GM12875 (cell line): ENCODE measurements at regions not wholly inside any gene's neighbourhood (a gene's known extent, or its start where the extent isn't known, plus 50 kb on each side); places are given as distances from the start of the nearest gene placed in this dataset.

ENCODE experiments used
- H3K4me3 ChIP-seq: one replicate; pipeline ENCODE4 v1.5.1; 2011; ENCODE audit warnings: low read depth, low read length, control low read depth
- TF ChIP-seq, protein P1 (sequence below): IDR thresholded peaks from 2 replicates; pipeline ENCODE4 v1.5.1; 2011; ENCODE audit warnings: low read depth, mild to moderate bottlenecking, control low read depth, inconsistent platforms, low read length, moderate library complexity, borderline replicate concordance; ENCODE audit not compliant: insufficient read depth

DNA sequence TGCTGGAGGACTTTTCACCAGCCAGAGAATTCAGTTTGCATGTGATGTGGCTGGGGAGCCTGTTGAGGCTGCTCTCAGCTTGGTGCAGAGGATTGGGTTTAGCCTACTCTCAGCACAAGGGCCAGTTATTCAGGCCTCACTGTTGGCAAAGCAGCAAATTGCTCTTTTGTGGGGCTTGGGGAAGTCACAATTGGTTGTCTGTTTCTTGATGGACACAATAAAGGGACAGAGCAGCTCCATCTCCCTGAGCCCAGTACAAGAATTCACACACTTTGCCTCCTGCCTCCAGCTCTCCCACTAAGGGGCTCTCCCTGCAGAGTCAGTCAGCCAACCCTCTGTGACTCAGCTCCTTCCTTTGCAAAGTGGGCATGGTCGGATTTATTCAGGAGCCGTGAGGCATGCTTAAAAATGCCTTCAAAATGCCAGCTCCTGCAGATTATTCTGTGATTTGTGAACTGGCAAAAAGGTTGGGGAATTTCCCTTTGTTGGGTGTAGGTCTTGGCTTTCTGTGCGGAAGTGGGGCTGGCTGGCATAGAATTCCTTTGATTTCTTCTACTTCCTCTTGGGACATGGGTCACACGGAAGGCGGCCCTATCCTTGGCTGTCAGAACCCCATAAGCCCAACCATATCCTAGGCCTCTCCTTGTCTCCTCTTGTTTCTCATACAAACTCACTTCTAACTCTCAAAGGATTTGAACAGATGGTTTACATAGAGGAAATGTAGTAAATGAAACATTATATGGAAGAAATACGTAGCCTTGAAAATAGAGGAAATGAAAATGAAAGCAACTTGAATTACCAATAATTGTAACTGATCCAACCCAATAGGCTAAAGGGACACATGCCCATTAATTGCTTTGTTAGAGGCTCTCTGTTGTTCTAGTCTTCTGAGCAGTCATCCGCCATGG is 118.7 kb upstream of the CD180 start:
- no peak overlapping the region for H3K4me3 ChIP-seq

DNA sequence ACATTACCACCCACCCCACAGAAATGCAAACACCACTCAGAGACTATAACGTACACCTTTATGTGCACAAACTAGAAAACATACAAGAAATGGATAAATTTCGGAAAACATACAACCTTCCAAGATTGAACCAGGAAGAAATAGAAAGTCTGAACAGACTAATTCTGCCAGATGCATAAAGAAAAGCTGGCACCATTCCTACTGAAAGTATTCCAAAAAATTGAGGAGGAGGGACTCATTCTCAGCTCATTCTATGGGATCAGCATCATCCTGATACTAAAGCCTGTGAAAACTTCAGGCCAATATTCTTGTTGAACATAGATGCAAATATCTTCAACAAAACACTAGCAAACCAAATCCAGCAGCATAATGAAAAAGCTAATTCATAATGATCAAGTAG is 115.1 kb upstream of the CD180 start:
- TF ChIP-seq, protein P1, sequence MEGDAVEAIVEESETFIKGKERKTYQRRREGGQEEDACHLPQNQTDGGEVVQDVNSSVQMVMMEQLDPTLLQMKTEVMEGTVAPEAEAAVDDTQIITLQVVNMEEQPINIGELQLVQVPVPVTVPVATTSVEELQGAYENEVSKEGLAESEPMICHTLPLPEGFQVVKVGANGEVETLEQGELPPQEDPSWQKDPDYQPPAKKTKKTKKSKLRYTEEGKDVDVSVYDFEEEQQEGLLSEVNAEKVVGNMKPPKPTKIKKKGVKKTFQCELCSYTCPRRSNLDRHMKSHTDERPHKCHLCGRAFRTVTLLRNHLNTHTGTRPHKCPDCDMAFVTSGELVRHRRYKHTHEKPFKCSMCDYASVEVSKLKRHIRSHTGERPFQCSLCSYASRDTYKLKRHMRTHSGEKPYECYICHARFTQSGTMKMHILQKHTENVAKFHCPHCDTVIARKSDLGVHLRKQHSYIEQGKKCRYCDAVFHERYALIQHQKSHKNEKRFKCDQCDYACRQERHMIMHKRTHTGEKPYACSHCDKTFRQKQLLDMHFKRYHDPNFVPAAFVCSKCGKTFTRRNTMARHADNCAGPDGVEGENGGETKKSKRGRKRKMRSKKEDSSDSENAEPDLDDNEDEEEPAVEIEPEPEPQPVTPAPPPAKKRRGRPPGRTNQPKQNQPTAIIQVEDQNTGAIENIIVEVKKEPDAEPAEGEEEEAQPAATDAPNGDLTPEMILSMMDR: no peak
- no peak overlapping the region for H3K4me3 ChIP-seq

More for the DNA sequence above, 118.7 kb upstream of the CD180 start:
- TF ChIP-seq, protein P1: no peak

DNA sequence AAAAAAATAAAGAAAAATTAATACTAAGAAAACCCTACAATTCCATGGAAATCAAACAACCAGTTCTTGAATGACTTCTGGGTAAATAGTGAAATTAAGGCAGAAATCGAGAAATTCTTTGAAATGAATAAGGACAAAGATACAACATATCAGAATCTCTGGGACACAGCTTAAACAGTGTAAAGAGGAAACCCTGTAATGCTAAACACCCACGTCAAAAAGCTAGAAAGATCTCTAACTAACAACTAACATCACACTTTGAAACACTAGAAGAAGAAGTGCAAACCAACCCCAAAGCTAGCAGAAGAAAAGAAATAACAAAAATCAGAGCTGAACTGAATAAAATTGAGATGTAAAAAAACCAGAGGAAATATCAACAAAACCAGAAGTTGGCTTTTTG is 114.6 kb upstream of the CD180 start:
- no peak overlapping the region for H3K4me3 ChIP-seq
- TF ChIP-seq, protein P1: no peak

DNA sequence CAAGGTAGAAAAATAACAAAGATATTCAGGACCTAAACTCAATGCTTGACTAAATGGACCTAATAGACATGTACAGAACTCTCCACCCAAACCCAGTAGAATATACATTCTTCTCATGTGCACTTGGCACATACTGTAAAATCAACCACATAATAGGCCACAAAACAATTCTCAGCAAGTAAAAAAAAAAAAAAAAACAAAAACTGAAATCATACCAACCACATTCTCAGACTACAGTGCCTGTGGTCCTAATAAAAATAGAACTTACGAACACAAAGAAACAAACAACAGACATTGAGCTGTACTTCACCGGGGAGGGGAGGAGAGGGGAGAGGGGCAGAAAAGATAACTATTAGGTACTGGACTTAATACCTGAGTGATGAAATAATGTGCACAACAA is 114.1 kb upstream of the CD180 start:
- TF ChIP-seq, protein P1: no peak
- no peak overlapping the region for H3K4me3 ChIP-seq

DNA sequence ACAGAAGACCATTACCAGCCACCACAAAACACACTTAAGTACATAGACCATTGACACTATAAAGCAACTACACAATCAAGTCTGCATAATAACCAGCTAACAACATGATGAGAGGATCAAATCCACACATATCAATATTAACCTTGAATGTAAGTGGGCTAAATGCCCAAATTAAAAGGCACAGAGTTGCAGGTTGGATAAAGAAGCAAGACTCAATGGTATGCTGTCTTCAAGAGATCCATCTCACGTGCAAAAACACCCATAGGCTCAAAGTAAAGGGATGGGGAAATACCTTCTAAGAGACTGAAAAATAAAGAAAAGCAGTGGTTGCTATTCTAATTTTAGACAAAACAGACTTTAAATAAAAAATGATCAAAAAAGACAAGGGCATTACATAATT is 113.6 kb upstream of the CD180 start:
- TF ChIP-seq, protein P1: no peak
- no peak overlapping the region for H3K4me3 ChIP-seq

DNA sequence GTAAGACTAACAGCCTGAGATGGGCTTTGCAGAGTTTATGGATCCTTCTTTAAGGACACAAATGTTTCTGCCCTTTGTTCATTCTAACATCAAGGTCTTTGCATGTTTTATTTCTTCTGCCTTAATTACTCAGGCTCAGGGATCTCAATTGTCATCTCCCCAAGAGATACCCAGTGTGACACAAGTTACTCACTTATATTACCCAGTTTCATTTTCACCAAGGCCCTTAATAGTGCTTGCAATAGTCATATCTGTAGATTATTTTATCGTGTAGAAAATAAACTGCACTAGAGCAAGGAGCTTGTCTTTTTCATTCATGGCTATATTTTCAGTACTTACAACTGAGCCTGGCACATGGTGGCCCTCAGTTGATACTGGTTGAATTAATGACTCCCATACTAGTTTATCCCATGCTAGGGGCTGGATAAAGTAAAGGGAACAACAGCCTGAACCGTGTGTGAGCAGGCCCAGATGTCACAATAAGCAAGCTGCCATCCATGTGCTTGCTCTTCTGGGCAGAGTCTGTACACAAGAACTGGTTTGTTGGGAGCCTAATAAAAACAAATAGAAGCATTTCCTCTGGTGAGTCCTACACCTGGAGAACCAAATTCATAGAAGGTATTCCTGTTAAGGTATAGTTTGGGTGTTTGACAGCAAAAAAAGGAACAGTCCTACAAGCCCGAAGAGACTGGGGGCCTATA is 112.5 kb upstream of the CD180 start:
- TF ChIP-seq, protein P1: no peak
- no peak overlapping the region for H3K4me3 ChIP-seq
